GM19463 (cell line): ENCODE measurements at regions not wholly inside any gene's neighbourhood (a gene's known extent, or its start where the extent isn't known, plus 50 kb on each side); places are given as distances from the start of the nearest gene placed in this dataset.

Experiments used
- ATAC-seq: cut with Tn5 transposase; IDR thresholded peaks from one replicate; pipeline ENCODE4 v1.9.1; 2021; ENCODE audit warnings: mild to moderate bottlenecking, moderate library complexity; ENCODE audit not compliant: unreplicated experiment

DNA sequence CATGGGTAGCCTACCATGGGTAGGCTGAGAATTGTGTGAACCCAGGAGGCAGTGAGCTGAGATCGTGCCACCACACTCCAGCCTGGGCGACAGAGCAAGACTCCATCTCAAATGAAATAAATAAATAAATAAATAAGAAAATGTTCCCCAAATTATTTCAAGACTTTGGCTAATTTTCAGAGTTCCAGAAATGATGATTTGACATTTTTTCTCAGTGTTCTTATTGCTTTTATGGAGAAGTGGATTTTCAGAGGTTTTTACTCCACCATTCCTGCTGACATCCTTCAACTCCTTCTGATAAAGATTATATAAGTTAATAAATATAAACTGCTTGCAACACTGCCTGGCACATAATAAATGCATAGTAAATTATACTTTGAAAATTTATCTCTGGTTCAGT is 80.4 kb upstream of the PRKCQ start:
- ATAC-seq: no peak

DNA sequence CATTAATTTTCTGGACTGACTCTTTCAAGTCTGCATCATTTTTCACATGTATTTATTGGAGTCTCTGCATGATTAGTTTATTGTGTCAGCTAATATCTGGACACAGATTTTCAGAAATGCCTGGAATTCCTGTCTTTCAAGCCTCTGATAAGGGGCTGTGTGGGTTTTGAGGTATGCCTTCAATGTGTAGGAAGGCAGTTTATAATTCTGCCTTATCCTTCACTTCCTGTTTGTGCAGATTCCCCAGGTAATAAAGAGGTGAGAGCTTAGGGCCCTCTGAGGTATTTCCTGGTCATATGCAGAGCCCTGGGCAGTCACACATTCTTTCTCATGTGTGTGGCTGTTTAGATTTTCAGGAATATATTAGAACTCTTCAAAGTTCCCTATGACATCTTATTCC is 79.4 kb upstream of the PRKCQ start:
- no peak for ATAC-seq

DNA sequence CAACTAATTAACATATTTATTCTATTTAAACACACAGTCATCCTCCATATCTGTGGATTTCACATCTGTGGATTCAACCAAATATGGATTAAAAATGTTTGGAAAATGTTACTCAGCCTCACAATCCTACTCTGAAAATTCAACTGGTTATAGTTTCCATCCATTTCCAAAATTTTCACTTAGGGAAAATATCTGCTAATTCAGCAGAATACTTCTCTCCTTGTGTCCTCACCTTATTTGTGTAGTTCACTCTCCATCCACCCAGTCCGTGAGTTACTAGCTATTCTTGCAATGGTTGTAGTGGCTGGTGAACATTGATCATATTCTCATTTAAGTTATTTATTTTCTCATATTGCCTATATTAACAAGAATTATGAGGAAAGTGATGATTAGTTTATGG is 77.6 kb upstream of the PRKCQ start:
- no peak for ATAC-seq

DNA sequence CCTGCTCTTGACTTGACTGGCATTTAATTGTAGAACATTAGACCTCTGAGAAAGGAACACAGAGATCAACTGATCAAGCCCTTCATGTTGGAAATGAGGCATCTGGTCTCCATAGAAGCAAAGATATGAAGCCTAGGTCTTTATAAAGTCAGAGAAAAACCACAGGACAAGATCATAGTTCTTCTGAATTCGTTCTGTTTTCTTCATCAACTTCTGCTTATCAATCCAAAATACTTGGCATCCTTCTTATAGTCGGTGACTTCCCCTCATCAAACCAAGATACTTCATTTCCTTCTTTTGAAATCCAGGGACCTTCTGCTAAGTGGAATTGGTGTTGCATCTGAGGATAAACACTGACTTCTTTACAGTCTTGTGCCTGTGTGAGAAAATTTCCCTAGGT is 77.1 kb upstream of the PRKCQ start:
- no peak for ATAC-seq

DNA sequence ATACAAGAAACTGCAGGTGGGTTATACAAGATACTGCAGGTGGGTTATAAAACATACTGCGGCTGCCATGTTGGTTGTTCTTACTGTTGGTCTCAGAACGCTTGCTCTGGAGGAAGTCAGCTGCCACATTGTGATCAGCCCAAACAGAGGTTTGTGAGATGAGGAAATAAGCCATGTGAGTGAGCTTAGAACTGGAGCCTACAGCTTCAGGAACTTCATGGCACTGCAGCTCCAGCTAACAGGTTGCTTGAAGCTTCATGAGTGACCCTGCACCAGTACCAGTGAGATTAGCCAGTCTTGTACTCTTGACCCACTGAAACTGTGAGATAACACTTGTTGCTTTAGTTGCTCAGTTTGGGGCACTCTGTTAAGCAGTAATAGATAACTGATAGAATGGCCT is 74.5 kb upstream of the PRKCQ start:
- ATAC-seq: no peak

DNA sequence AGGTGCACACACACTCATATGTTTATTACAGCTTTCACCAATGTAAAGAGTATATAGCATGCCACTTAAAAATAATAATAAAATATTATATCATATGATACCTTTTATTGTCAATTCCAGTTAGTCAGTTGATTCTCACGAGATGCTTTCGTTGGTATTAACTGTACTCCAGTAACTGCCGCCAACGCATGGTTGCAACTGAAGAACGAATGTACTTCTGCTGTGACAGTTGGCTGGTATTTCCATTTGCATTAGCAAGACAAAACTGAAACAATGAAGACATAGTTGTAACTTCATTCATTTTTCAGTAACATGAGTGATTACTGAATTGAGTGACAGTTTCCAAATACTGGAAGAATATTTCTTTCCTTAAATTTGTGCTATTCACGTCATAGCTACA is 70.5 kb upstream of the PRKCQ start:
- ATAC-seq: no peak

DNA sequence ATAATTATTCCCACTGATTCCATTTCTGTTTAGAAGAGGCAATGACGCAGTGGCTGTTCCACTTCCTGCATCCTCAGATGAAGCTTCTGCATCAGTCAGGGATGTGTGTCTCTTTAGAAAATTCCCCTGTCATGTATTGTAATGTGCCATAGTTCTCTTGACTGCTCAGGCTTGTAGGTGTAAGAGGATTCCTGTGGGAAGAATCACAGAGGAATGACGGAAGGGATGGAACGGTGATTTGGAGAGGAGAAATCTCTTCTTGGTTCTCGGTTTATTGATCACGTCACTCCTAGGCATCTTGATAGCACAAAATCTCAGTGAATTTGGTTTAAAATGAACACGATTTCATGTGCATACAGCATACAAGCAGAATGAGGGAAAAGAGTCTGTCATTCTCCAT is 69.8 kb upstream of the PRKCQ start:
- ATAC-seq: no peak

DNA sequence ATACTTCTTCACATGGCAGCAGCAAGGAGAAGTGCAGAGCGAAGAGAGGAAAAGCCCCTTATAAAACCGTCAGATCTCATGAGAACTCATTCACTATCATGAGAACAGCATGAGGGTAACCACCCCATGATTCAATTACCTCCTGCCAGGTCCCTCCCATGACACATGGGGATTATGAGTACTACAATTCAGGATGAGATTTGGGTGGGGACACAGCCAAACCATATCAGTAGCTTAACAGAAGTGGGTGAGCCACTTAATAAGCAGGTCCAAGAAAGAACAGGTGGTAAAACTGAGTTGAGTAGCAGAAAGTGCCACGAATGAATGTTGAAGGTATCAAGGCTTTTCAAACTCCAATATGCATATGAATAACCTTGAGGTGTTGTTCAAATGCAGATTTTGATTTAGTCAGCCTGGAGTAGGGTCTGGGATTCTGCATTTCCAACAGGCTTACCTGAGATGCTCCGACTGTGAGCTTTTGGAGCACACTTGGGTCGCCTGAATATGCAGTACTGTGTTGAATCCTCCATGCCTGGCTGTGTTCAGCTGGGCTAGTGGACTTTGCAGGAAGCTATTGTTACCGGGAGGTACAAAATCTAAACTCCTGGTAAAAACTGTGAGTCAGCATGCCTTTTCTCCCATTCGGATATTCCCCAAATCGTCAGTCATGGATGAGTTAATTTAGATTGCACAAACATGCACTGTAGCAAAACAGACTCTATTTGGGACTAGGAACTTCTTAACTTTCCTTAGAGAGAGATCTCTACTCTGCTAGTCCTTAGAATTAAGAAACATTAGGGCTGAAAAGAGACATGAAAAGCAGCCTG is 69.0 kb upstream of the PRKCQ start:
- no peak for ATAC-seq

DNA sequence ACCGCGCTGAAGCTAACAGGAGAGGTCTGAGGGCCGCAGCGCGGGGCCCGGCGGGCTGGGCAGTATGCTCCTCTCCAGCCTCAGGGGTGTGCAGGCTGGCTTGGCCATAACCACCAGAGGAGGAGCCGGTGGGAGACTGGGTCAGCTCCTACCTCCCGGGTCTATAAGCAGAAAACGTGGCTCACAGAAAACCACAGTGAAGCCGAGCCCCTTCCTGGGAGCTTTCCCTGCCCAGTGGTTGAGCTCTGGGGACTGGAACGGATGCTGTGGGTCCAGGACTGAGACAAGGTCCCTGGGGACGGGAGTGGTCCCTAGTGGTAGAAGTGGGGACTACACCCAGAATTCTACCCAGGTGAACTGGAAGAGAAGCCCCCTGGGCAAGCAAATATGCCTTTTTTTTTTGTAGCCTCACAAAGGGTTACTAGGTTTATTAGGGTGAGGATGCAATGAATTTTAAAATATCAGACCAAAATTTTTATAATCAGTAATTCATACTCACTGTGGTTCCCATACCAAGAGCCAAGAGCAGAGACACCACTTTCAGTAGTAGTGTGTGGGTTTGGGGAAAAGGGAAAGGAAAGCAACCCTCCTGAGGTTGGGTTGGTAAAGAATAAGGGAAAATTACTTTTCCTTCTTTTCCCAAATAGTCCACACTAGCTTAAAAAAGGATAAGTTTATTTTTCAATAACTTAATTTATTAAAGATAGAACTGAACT is 67.9 kb upstream of the PRKCQ start:
- ATAC-seq: peak; percentile 81

DNA sequence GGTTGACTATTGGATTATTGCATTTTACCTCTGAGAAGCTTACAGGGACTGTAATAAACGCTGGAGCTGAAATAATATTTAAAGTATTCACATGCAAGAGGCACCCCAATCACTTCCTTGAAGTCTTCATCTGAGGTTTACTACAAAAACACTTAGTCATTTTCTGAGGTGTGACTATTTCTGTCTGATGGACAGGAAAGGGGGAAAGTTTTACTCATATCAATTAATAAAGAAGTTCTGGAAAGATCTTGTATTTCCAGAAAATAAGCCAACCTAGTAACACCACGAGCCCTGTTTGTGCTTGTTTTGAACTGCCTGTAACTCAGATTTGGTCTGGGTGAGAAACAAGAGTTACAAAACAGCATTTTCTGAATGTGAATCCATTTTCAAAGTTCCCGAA is 63.9 kb upstream of the PRKCQ start:
- ATAC-seq: no peak

DNA sequence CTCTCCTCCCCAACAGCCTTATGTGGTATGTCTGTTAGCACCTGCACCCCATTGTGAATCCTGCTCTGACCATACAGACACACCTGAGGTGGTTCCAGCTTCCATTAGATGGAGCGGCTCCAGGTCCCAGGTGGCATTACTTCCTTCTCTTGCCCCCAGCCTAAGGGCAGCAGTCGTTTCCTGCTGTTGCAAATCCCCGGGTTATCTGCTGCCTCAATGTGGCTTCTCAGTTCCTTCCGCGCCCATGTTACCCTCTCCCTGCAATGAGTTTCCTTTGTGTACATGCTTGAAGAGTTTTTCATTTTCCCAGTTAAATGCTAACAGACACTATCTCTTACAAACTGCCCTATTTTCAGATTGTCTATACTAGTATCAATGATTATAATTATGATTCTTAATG is 62.8 kb upstream of the PRKCQ start:
- ATAC-seq: no peak

DNA sequence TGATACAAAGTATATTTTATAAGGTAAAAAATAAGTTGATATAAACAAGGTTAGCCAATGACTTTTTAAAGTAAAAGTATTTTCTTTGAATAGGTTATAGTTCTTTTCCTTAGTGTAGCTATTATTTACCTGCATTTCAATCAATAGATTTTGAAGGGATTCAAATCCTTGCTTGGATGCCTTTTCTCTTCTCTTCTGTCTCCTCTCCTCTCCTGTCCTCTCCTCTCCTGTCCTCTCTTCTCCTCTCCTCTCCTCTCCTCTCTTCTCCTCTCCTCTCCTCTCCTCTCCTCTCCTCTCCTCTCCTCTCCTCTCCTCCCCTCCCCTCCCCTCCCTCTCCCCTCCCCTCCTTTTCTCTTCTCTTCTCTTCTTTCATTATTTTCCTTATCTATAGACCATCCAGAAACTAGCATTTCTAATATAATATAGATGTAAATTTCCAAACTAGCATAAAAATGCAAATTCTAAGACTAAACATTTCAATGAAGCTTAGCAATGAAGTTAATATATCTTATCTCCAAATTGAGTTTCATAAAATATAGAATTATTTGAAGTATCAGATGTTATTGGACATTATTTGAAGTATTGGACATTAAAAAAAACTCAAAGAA is 60.5 kb upstream of the PRKCQ start:
- ATAC-seq: no peak

DNA sequence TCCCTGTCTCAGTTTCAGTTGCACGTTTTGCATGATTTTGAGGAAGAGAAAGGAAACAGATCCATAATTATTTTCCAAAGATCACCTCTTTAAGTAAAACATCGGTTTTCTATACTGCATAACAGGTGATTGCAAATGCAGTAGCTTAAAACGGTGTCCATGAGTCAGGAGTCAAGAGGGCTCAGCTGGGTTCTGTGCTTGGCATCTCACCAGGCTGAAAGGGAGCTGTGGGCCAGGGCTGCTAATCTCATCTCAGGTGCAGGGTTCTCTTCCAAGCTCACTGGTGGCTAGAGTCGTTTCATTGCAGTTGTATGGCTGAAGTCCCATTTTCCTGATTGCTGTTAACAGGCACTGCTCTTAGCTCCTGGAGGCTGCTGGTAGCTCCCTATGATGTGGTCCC is 57.0 kb upstream of the PRKCQ start:
- ATAC-seq: no peak

DNA sequence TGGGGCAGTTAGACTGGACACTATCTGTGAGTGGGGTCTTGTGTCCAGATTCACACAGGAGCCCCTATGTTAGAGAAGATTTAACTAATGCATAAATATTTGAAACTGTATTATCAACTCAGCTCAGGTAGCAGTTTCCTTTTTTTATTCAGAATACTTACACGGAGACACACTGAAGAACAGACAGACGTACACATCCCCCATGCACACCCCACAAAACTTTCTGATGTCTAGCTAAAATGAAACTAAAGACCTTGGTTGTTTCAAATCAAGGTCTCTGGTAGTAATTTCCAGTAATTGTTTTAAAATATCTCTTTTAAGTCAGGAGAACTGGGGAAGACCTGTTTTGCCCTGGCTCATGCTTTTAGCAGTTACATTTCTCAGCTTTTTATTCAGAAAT is 55.7 kb upstream of the PRKCQ start:
- ATAC-seq: no peak
